NCI-H510A treated with DMSO at 0.1 percent for 48 hours (cell line): ENCODE measurements at regions not wholly inside any gene's neighbourhood (a gene's known extent, or its start where the extent isn't known, plus 50 kb on each side); places are given as distances from the start of the nearest gene placed in this dataset.
"Not testable (repeated sequence)": the region's sequence is repeated elsewhere in the genome, so short reads cannot be mapped to it uniquely, and the experiment has no call there.

Experiments used
- DNase-seq: peaks from one replicate; lab custom pipeline; 2025; lab: John Stamatoyannopoulos, UW

GRCh38 chr18:65998971-65999700, 248.3 kb downstream of the CDH7 start:
- DNase-seq, result not testable (repeated sequence)

DNA sequence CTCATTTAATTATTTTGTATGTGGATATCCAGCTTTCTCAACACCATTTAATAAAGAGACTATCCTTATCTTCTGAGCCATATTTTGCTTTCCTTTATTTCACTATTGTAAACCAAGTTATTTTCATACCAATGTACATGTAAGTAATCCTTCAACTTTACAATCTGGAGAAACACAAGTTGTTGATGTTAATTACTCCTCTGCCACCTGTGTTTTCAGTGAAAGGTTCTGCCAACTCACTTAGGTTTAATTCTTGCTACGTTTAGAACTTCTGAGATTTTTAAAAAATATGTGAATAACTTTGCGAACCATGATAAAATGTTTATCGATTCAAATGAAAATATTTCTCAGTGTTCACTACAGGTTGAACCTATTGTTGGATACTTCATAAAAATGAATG, 244.4 kb downstream of the CDH7 start:
- DNase-seq, result no peak

GRCh38 chr18:65994302-65994701, 243.5 kb downstream of the CDH7 start:
- no peak for DNase-seq

- DNase-seq, result peak; percentile 55
Observed at GRCh38 chr18:65990944-65991708, 240.3 kb downstream of the CDH7 start.

DNA sequence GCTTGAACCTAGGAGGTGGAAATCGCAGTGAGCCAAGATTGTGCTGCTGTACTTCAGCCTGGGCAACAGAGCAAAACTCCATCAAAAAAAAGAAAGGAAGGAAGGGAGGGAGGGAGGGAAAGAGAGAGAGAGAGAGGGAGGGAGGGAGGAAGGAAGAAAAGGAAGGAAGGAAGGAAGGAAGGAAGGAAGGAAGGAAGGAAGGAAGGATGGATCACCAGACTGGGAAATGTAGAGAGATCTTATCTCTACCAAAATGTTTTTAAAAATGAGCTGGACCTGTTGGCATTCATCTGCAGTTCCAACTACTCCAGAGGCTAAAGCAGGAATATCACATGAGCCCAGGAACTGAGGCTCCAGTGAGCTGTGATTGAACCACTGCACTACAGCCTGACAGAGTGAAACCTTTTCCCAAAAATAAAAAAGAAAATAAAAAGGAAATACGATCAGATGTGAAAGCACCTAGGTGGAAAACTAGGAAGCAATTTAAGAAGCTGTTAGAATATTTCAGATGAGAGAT, 239.4 kb downstream of the CDH7 start:
- DNase-seq, result no peak

DNA sequence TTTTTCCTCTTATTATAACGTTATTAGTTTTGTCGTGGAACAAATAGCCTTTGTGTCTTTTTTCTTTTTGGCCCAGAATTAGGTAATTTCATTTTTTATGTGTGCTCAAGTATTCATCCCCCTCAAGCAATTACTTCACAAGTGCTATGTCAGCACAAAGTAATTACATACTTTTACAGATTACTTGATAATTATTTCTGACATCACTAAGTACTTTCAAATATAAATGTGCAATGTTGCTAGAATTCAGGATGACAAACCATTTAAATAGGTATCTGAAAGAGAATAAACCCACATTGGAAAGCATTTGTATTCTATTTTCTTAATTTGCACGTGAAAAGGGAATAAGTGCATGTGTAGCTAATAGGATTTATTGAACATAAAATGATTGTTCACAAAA, 238.2 kb downstream of the CDH7 start:
- no peak for DNase-seq

DNA sequence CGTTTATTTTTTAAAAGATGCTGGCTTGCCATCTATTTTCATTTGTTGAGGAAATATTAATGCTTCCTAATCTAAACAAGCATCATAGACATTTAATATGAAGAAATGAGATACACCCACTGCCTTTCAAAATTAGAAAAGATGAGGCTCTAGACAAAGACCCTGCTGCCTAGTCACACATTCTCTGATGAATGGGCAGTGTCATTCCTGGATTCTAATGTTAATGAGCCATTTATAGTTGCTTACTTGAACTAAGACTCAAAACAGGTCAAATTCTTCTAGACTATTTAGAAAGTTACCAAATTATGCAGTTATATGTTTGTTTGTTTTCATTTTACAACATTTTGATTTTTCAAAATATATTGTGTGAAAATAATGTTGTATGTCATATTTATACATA, 237.6 kb downstream of the CDH7 start:
- no peak for DNase-seq

GRCh38 chr18:65983750-65984149, 232.9 kb downstream of the CDH7 start:
- DNase-seq, result no peak

- DNase-seq, result no peak
Observed at GRCh38 chr18:65975536-65975935, 224.7 kb downstream of the CDH7 start.

DNA sequence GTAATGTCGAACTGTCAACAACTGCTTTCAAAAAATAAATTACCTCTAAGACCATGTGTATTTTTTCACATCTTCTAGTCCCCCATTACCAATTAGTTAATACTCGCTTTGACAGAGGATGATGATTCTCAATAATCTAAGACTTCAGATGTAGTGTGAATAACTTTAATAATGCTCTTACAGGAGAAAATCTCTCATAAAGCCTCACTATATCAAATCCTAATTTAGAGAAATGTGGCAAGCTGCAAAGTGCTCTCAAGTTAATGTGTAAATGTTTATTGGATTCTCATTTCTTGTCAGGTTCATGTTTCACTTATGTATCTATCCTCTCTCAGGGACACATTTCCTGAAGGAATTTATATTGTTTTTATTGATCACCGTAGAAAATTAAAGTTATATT, 223.9 kb downstream of the CDH7 start:
- DNase-seq, result no peak

GRCh38 chr18:65968239-65969004, 217.6 kb downstream of the CDH7 start:
- DNase-seq, result no peak

- no peak for DNase-seq
Observed at GRCh38 chr18:65955747-65956146, 204.9 kb downstream of the CDH7 start.

DNA sequence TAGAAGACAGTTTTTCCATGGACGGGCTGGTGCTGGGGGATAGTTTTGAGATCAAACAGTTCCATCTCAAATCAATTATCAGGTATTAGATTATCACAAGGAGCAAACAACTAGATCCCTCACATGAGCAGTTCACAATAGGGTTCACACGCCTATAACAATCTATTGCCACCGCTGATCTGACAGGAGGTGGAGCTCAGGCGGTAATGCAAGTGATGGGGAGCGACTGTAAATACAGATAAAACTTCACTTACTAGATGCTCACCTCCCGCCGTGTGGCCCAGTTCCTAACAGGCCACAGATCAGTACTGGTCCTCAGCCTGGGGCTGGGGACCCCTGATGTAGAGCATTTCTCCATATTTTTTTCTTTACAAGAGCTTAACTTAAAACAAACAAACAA, 203.6 kb downstream of the CDH7 start:
- no peak for DNase-seq

GRCh38 chr18:65946777-65947176, 196.0 kb downstream of the CDH7 start:
- no peak for DNase-seq

- DNase-seq, result no peak
Observed at GRCh38 chr18:65943268-65943667, 192.5 kb downstream of the CDH7 start.

DNA sequence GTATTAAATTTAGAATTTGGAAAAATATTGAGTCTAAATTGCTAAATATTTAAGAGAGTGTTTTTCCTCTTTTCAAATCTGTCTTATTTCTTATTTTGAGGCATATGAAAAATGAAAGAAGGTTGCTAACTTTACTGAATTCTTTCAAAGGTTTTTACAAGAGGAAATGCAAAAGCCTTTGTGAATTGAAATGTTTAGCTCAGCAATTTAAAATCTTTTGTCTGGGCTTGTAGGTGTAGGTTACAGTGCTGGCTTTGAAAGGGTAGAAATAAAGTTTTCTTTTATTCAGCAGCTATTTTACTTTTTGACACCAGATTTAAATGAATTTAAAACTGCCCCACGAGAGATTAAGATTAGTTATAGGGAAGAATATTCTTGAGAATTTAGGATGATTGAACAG, 192.0 kb downstream of the CDH7 start:
- no peak for DNase-seq

DNA sequence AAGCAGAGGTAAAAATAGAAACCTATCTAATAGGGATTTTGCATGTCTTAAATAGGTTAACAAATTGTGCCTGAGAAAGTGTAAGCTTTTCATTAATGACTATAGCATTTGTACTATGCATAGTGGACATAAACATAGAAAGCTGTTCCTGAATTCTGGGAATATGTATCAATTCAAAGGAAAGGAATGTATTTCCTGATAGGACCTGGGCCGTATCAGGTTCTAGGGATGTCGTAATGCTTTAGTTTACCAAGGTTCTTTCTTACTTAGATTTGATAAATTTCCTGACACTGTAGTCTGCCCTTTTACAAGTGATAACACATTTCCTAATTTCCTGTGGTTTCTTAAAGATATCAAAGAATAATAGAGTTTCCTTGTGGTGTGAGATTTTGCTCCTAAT, 191.3 kb downstream of the CDH7 start:
- no peak for DNase-seq

GRCh38 chr18:65941482-65941881, 190.7 kb downstream of the CDH7 start:
- DNase-seq, result no peak
